Duodenal mucosa (tissue), 2 donors: ENCODE measurements at regions not wholly inside any gene's neighbourhood (a gene's known extent, or its start where the extent isn't known, plus 50 kb on each side); places are given as distances from the start of the nearest gene placed in this dataset.

Experiments
- H3K27ac ChIP-seq: one replicate; pipeline ENCODE4 v1.7.0; 2013; ENCODE audit warnings: low read depth, low read length
- H3K27me3 ChIP-seq, 2 donors: one replicate each; pipeline ENCODE4 v1.7.0; 2013; ENCODE audit warnings: low read length in 2 of 2, control low read depth in 1 of 2; ENCODE audit not compliant: insufficient read depth in 2 of 2, control insufficient read depth in 1 of 2
- H3K36me3 ChIP-seq, 2 donors: one replicate each; pipeline ENCODE4 v1.7.0; 2013; ENCODE audit warnings: low read length in 2 of 2, control low read depth in 1 of 2; ENCODE audit not compliant: insufficient read depth in 2 of 2, control insufficient read depth in 1 of 2
- H3K4me1 ChIP-seq, 2 donors: one replicate each; pipeline ENCODE4 v1.7.0; 2013; ENCODE audit warnings: low read length in 2 of 2, control low read depth in 1 of 2; ENCODE audit not compliant: insufficient read depth in 2 of 2, control insufficient read depth in 1 of 2
- H3K4me3 ChIP-seq, 2 donors: one replicate each; pipeline ENCODE4 v1.7.0; 2013; ENCODE audit warnings: low read length in 2 of 2, low read depth in 1 of 2
- H3K9ac ChIP-seq, 2 donors: one replicate each; pipeline ENCODE4 v1.7.0; 2013; ENCODE audit warnings: low read length in 2 of 2, low read depth in 1 of 2
- H3K9me3 ChIP-seq, 2 donors: one replicate each; pipeline ENCODE4 v1.7.0; 2013; ENCODE audit warnings: low read length in 2 of 2, control low read depth in 1 of 2; ENCODE audit not compliant: control insufficient read depth in 1 of 2

- no peaks in the 10 kb centered on the region for H3K36me3 ChIP-seq
- no peak overlapping the region for H3K9ac ChIP-seq
- no peaks in the 10 kb centered on the region for H3K27me3 ChIP-seq
Measured at GRCh38 chr2:222810044-222810443, 50.8 kb upstream of the ACSL3 start.

More at GRCh38 chr2:222810044-222810443, 50.8 kb upstream of the ACSL3 start:
- Histone ChIP-seq H3K27ac (no peak overlapping the region), H3K4me3 (no peak overlapping the region), H3K4me1 (no peaks in the 10 kb centered on the region), H3K9me3 (no peaks in the 10 kb centered on the region)
